ENCODE measurements at regions not wholly inside any gene's neighbourhood (a gene's known extent, or its start where the extent isn't known, plus 50 kb on each side); places are given as distances from the start of the nearest gene placed in this dataset.

- Histone ChIP-seq H3K36me3 (ENCODE audit: control insufficient read depth, low read length) (no peaks in the 10 kb centered on the region), H3K27ac (ENCODE audit: low read depth, low read length) (no peak overlapping the region), H3K9me2 (replicated peaks; ENCODE audit: control insufficient read depth, low read length) (no peaks in the 10 kb centered on the region), H3K79me2 (ENCODE audit: control insufficient read depth, low read length) (no peaks in the 10 kb centered on the region), H3K9me3 (ENCODE audit: control insufficient read depth, insufficient read depth, low read length) (no peaks in the 10 kb centered on the region), H3K4me3 (ENCODE audit: low read length) (no peak overlapping the region), H4K20me1 (ENCODE audit: control insufficient read depth, insufficient read depth, low read depth, low read length) (no peaks in the 10 kb centered on the region), H3K27me3 (ENCODE audit: control insufficient read depth, low read length) (no peaks in the 10 kb centered on the region), H3K4me1 (ENCODE audit: control insufficient read depth, low read length) (no peaks in the 10 kb centered on the region), H3F3A (ENCODE audit: control insufficient read depth, insufficient read depth) (no peaks in the 10 kb centered on the region), H3K4me2 (ENCODE audit: low read length) (no peak overlapping the region)
- TF ChIP-seq CTCF (IDR thresholded peaks at IDR 0.05; ENCODE audit: low read depth, low read length, poor library complexity, severe bottlenecking) = no peak
- TF ChIP-seq EZH2phosphoT487 (IDR thresholded peaks at IDR 0.05; ENCODE audit: borderline replicate concordance, low read length) = no peak
Observed at GRCh38 chr3:144041960-144042556, 70.4 kb downstream of the DIPK2A start.

- no peaks in the 10 kb centered on the region for H3K36me3 ChIP-seq (ENCODE audit: control insufficient read depth, low read length)
- no peaks in the 10 kb centered on the region for H3K4me1 ChIP-seq (ENCODE audit: control insufficient read depth, low read length)
- H3K9me2 ChIP-seq (replicated peaks; ENCODE audit: control insufficient read depth, low read length) = no peaks in the 10 kb centered on the region
- H3K9me3 ChIP-seq (ENCODE audit: control insufficient read depth, insufficient read depth, low read length) = no peaks in the 10 kb centered on the region
- H4K20me1 ChIP-seq (ENCODE audit: control insufficient read depth, insufficient read depth, low read depth, low read length) = no peaks in the 10 kb centered on the region
- TF ChIP-seq EZH2phosphoT487 (IDR thresholded peaks at IDR 0.05; ENCODE audit: borderline replicate concordance, low read length) = no peak
- no peak for TF ChIP-seq CTCF (IDR thresholded peaks at IDR 0.05; ENCODE audit: low read depth, low read length, poor library complexity, severe bottlenecking)
- no peaks in the 10 kb centered on the region for H3K27me3 ChIP-seq (ENCODE audit: control insufficient read depth, low read length)
- no peak overlapping the region for H3K4me3 ChIP-seq (ENCODE audit: low read length)
- no peak overlapping the region for H3K4me2 ChIP-seq (ENCODE audit: low read length)
- H3F3A ChIP-seq (ENCODE audit: control insufficient read depth, insufficient read depth) = no peaks in the 10 kb centered on the region
- no peak overlapping the region for H3K27ac ChIP-seq (ENCODE audit: low read depth, low read length)
- no peaks in the 10 kb centered on the region for H3K79me2 ChIP-seq (ENCODE audit: control insufficient read depth, low read length)
Observed at GRCh38 chr3:144045766-144046165, 74.1 kb downstream of the DIPK2A start.

- TF ChIP-seq CTCF (IDR thresholded peaks at IDR 0.05; ENCODE audit: low read depth, low read length, poor library complexity, severe bottlenecking) (no peak), EZH2phosphoT487 (IDR thresholded peaks at IDR 0.05; ENCODE audit: borderline replicate concordance, low read length) (no peak)
- Histone ChIP-seq H3K36me3 (ENCODE audit: control insufficient read depth, low read length) (no peaks in the 10 kb centered on the region), H3K27ac (ENCODE audit: low read depth, low read length) (no peak overlapping the region), H3K79me2 (ENCODE audit: control insufficient read depth, low read length) (no peaks in the 10 kb centered on the region), H3F3A (ENCODE audit: control insufficient read depth, insufficient read depth) (no peaks in the 10 kb centered on the region), H3K9me3 (ENCODE audit: control insufficient read depth, insufficient read depth, low read length) (no peaks in the 10 kb centered on the region), H3K4me1 (ENCODE audit: control insufficient read depth, low read length) (no peaks in the 10 kb centered on the region), H3K27me3 (ENCODE audit: control insufficient read depth, low read length) (no peaks in the 10 kb centered on the region), H3K4me3 (ENCODE audit: low read length) (no peak overlapping the region), H3K9me2 (replicated peaks; ENCODE audit: control insufficient read depth, low read length) (no peaks in the 10 kb centered on the region), H4K20me1 (ENCODE audit: control insufficient read depth, insufficient read depth, low read depth, low read length) (no peaks in the 10 kb centered on the region), H3K4me2 (ENCODE audit: low read length) (no peak overlapping the region)
Observed at GRCh38 chr3:144049374-144049773, 77.8 kb downstream of the DIPK2A start.

All from DOHH2 (cell line).